NCI-H1930 (cell line): ENCODE measurements at regions not wholly inside any gene's neighbourhood (a gene's known extent, or its start where the extent isn't known, plus 50 kb on each side); places are given as distances from the start of the nearest gene placed in this dataset.

Experiments used
- DNase-seq, 2 experiments: peaks; one replicate each; lab custom pipeline; 2025; lab: John Stamatoyannopoulos, UW

DNA sequence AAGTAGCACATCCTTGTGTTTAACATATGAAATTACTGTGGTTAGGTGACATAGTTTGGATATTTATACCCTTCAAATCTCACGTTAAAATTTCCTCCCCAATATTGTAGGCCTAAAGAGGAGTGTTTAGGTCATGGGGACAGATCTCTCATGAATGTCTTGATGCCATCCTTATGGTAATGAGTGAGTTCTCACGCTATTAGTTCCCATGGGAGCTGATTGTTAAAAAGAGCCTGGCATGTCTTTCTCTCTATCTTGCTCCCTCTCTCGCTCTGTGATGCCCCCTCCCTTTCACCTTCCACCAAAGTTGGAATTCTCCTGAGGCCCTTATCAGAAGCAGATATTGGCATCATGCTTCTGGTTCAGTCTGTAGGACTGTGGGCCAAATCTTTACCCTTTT is 660.1 kb downstream of the ADCYAP1 start:
- DNase-seq: no peak

DNA sequence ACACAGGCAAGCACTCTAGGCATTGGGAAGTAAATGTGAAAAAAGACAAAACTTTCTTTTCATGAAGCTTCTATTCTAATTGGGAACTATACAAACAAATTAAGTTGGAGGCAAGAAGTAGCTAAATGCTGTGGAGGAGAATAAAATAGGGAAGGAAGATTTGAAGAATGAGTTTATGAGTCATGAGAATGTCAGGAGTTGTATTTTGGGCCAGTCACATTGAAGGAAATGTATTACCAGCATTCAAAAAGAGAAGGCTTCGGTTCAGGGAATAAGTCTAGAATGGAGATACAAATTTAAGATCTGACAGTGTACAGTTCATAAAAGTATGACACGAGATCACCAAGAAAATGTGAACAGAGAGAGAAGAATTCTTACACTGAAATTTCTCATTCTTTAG is 666.5 kb downstream of the ADCYAP1 start:
- no peak for DNase-seq

DNA sequence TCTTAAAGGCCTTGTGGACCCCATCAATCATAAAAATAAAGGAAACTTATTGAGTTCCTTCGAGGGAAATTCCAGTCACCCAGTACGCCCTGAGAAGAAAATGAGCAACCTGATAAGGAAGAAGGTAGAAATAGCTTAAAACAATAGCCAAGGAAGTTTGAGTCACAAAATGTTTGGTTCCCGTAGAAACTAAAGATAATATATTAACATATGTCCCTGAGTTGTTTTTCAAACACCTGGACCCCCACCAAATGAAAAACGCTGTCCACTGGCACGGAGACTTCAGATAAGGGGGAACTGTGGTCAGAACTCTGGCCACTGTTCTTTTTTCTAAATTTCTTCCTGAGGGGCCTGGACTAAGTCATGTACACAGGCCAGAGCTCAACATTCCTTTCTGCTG is 669.1 kb downstream of the ADCYAP1 start:
- no peak for DNase-seq

DNA sequence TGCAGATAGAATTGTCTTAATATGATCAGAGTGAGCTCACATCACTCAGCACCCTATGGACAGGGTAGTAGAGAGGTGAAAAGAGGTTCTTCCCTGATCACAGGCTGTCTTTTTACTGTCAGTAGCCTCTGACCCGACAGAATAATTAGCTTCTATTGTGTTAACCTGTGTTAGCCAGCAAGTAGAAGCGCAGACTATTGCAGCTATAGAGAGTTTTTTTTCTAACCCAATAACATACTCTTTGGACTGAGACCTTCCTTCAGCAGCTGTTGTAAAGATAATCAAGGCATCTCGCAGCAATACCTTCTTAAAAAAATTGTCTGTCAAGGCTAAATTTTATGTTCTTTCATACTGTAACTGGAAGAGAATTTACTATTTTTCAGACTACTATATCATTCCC is 670.4 kb downstream of the ADCYAP1 start:
- DNase-seq: no peak

- no peak for DNase-seq
Observed at GRCh38 chr18:1578505-1578904, 673.8 kb downstream of the ADCYAP1 start.

DNA sequence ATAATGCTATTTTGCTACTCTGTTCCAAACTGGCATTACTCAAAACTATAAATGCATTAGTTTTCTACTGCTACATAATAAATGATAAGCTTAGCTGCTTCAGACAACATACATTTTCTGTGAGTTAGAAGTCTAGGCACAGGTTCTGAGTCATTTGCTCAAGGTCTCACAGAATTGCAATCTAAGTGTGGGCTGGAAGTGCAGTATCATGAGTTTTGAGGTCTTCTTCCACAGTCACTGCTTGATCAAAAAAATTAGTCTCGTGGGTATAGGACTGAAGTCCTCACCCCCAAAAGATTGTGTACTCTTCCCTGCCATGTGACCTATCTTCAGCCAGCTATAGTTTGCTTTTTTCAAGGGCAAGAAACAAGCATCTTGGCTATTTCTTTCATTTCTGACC is 676.9 kb downstream of the ADCYAP1 start:
- no peak for DNase-seq

DNA sequence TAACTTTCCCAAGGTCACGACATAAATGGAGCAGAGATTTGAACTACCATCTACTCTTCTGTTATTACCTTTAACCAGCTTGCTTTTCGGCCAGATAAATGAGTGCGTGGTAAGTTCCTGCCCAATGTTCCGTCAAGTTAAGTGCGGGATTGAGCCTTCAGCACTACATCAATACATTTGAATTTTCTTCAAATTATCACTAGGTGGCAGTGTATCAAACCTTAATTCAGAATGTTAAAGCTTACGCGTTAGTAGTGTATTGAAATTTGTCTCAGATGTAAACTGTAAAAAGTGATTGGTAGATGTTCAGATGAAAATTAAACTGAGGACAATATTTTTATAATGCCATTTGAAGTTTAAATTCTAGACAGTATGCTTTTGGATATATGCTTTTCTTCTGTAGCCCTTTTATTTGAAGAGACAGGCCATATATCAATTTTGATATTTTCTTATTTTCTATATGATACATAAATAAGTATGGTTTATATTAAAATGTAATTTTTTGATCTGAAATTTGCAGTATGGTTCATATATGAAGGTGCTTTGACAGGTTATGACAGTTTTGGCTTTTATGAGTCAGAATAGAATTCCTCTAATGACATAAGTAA is 681.3 kb downstream of the ADCYAP1 start:
- DNase-seq: peak in 1 of 2 experiments; percentile 2

- no peak for DNase-seq
Observed at GRCh38 chr18:1593091-1593490, 688.4 kb downstream of the ADCYAP1 start.

DNA sequence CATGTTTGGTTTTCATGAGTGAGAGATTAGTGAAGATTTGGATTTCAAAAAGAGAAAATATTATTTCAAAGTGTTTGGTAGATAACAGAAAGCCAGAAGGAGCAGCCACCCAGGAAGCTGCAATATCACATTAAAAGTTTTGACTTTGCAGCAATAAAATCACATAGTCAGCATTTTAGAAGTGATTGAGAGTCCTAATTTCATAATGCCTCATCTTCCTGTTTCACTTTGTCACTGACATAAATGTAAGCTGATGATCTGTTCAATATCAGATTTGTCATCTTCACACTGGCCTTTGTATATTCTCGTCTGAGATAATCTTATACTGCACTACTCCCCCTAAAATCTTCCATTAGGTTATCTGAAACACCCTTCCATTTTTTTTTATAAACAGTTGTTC is 690.5 kb downstream of the ADCYAP1 start:
- DNase-seq: no peak

GRCh38 chr18:1599196-1599595 is 694.5 kb downstream of the ADCYAP1 start:
- DNase-seq: no peak

GRCh38 chr18:1604751-1605150 is 700.1 kb downstream of the ADCYAP1 start:
- no peak for DNase-seq

- DNase-seq: no peak
Observed at GRCh38 chr18:1618364-1618763, 713.7 kb downstream of the ADCYAP1 start.

DNA sequence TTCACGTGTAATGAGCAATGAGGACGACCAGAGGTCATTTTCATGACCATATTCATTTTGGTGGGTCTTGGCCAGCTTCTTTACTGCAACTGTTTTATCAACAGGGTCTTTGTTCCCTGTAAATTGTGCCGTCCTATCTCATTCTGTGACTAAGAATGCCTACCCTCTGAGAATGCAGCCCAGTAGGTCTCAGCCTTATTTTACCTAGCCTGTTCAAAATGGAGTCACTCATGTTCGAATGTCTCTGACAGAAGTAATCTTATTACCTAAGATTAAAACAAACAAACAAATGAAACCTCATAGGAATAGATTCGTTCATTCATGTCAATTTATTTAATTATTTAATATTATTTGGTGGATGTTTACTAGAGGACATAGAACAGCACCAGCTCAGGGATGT is 714.8 kb downstream of the ADCYAP1 start:
- no peak for DNase-seq

- DNase-seq: peak in 1 of 2 experiments; percentile 9
Observed at GRCh38 chr18:1624612-1625011, 719.9 kb downstream of the ADCYAP1 start.

- no peak for DNase-seq
Observed at GRCh38 chr18:1627494-1627893, 722.8 kb downstream of the ADCYAP1 start.

- DNase-seq: no peak
Observed at GRCh38 chr18:1648712-1649111, 744.0 kb downstream of the ADCYAP1 start.

- no peak for DNase-seq
Observed at GRCh38 chr18:1652018-1652417, 747.3 kb downstream of the ADCYAP1 start.

DNA sequence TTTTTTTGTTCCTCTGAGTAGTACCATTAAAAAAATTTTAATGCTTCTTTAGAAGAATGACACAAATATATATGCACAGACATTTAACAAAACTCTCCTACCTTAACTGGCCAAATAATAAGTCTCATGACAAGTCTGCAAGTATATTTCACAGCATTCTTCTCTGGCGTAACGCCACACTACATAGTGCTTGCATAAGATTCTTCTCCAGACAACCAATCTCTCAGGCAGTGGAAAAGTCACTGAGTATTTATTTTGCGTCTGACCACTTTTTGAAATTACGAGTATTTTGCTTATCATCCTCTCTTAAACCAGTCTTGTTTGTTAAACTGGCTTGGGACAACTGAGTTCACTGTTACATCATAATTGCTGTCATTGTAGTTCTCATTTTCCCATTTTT is 749.2 kb downstream of the ADCYAP1 start:
- no peak for DNase-seq

GRCh38 chr18:1657876-1658275 is 753.2 kb downstream of the ADCYAP1 start:
- DNase-seq: no peak

DNA sequence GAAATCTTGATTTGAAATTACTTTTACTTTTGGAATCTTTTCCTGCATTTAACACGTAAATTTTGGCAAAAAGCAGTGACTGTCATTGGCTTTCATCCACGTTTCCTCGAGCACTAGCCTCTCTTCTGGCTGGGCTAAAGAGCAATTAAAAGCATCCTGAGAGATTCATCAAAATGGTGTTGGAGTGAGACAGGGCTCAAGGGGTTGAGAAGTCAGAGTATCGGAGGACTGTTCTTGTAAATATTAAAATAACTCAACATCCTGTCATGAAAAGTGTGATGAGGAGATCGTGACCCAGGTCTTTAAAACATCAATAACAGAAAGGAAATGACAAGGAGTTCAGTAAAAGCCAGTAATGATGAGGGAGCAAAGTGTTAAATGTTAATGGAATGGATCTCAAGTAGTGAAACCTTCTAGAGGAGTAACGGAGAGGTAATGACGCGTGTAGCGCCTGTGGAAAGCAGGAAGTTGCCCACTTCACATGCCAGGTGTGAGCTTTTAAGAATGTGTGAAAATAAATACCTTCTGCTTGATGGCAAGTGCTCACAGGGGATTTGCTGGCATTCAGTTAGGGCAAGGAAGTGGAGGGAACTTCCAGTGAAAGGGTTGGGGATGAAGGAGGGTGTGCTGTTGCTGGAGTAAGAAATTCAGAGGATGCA is 754.4 kb downstream of the ADCYAP1 start:
- DNase-seq: no peak

- DNase-seq: no peak
Observed at GRCh38 chr18:1663879-1664705, 759.4 kb downstream of the ADCYAP1 start.

- DNase-seq: no peak
Observed at GRCh38 chr18:1665079-1665478, 760.4 kb downstream of the ADCYAP1 start.

DNA sequence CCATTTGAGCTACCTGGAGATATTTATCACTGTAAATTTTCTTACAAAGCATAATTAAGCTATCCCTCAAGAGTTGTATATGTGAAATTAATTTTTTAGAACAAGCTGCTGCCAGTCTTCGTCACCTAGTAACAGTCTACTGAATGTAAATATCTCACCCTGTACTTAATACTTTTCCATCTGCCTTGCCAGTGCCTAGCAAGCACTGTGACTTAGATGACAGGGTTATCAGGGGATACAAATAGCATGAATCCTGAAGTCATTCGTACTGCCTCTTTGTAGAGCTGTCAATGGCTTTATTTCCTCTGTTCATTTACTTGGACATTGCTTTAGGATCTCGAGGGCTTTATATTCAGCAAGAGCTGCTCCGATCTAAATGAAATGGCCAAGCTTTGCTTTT is 763.6 kb downstream of the ADCYAP1 start:
- no peak for DNase-seq
